ENCODE measurements at regions not wholly inside any gene's neighbourhood (a gene's known extent, or its start where the extent isn't known, plus 50 kb on each side); places are given as distances from the start of the nearest gene placed in this dataset.

DNA sequence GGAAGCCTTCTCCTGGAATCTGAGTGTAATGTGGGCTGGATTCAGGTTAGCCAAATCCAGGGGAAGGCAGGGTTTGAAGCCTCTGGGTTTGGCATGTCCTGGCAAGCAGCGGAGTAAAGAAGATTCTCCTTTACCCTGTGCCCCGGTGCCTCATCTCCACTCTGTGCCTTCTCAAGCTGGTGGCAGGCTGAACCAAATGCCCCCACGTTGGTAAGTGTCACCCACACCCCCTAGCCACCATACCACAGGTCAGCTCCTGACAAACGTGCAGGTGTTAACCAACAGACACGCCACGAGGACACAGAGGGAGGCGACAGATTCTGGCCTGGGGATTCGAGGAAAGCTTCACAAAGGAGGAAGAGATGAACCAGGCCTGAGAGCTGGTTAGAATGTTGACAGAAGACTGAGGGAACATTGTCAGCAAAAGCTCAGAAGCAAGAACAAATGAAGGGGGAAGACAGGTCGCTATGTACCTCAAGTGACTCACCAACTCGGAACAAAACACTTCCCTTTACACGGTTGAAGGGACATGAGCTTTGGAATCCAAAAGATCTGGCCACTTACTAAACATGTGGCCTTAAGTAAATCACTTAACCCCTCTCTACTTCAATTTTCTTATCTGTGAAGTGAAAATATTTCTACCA is 85.2 kb upstream of the LCLAT1 start:
- no peak for TF ChIP-seq CTCF (IDR thresholded peaks at IDR 0.05)
- TF ChIP-seq POLR2A (IDR thresholded peaks at IDR 0.05), result no peak
